ENCODE measurements at regions not wholly inside any gene's neighbourhood (a gene's known extent, or its start where the extent isn't known, plus 50 kb on each side); places are given as distances from the start of the nearest gene placed in this dataset.

GRCh38 chr5:178790371-178790770, 59.9 kb upstream of the ZNF354A start:
- Histone ChIP-seq H3K4me3 (no peak overlapping the region), H3K27me3 (no peaks in the 10 kb centered on the region), H3K36me3 (no peaks in the 10 kb centered on the region), H3K9me3 (no peaks in the 10 kb centered on the region), H3K4me1 (no peaks in the 10 kb centered on the region), H3K27ac (no peak overlapping the region)
- no peak for TF ChIP-seq POLR2A (IDR thresholded peaks at IDR 0.05)
- no peak for TF ChIP-seq EP300 (IDR thresholded peaks at IDR 0.05)
- TF ChIP-seq POLR2AphosphoS5 (IDR thresholded peaks at IDR 0.05), result no peak
- no peak for TF ChIP-seq CTCF (IDR thresholded peaks at IDR 0.05)
- 54 to 57% methylated on average over 1 to 2 of the region's 11 CpGs for WGBS, 2 donors (ENCODE audit: low coverage in 1 of 2)
- ATAC-seq, result no peak

- Histone ChIP-seq H3K36me3 (no peaks in the 10 kb centered on the region), H3K27ac (no peak overlapping the region), H3K27me3 (peaks cover 3% of the 10 kb centered on the region), H3K9me3 (no peaks in the 10 kb centered on the region), H3K4me1 (no peaks in the 10 kb centered on the region), H3K4me3 (no peak overlapping the region)
- TF ChIP-seq POLR2A (IDR thresholded peaks at IDR 0.05), result no peak
- ATAC-seq, result no peak
- 76 to 86% methylated on average over 4 to 5 of the region's 21 CpGs for WGBS, 2 donors (ENCODE audit: low coverage in 1 of 2)
Observed at GRCh38 chr5:178788381-178789085, 58.1 kb upstream of the ZNF354A start.

GRCh38 chr5:178787889-178788288, 57.4 kb upstream of the ZNF354A start:
- 82 to 83% methylated on average over 1 to 5 of the region's 9 CpGs for WGBS, 2 donors (ENCODE audit: low coverage in 1 of 2)
- Histone ChIP-seq H3K4me3 (no peak overlapping the region), H3K9me3 (no peaks in the 10 kb centered on the region), H3K4me1 (no peaks in the 10 kb centered on the region), H3K27ac (no peak overlapping the region), H3K27me3 (peaks cover 7% of the 10 kb centered on the region), H3K36me3 (no peaks in the 10 kb centered on the region)
- no peak for TF ChIP-seq EP300 (IDR thresholded peaks at IDR 0.05)
- no peak for TF ChIP-seq POLR2AphosphoS5 (IDR thresholded peaks at IDR 0.05)
- TF ChIP-seq CTCF (IDR thresholded peaks at IDR 0.05), result no peak
- no peak for TF ChIP-seq POLR2A (IDR thresholded peaks at IDR 0.05)
- no peak for ATAC-seq

- Histone ChIP-seq H3K9me3 (no peaks in the 10 kb centered on the region), H3K27me3 (peaks cover 9% of the 10 kb centered on the region), H3K36me3 (no peaks in the 10 kb centered on the region), H3K4me1 (no peaks in the 10 kb centered on the region), H3K27ac (no peak overlapping the region), H3K4me3 (no peak overlapping the region)
- ATAC-seq, result no peak
- no peak for TF ChIP-seq EP300 (IDR thresholded peaks at IDR 0.05)
- no peak for TF ChIP-seq CTCF (IDR thresholded peaks at IDR 0.05)
- no peak for TF ChIP-seq POLR2A (IDR thresholded peaks at IDR 0.05)
- no peak for TF ChIP-seq POLR2AphosphoS5 (IDR thresholded peaks at IDR 0.05)
- WGBS, 2 donors (ENCODE audit: low coverage in 1 of 2), result 30 to 67% methylated on average over 3 to 4 of the region's 9 CpGs
Observed at GRCh38 chr5:178786859-178787499, 56.5 kb upstream of the ZNF354A start.

GRCh38 chr5:178786417-178786816, 56.0 kb upstream of the ZNF354A start:
- Histone ChIP-seq H3K36me3 (no peaks in the 10 kb centered on the region), H3K27ac (no peak overlapping the region), H3K9me3 (no peaks in the 10 kb centered on the region), H3K4me3 (no peak overlapping the region), H3K27me3 (peaks cover 14% of the 10 kb centered on the region), H3K4me1 (no peaks in the 10 kb centered on the region)
- no peak for ATAC-seq
- 73 to 84% methylated on average over 4 to 9 of the region's 13 CpGs for WGBS, 2 donors (ENCODE audit: low coverage in 1 of 2)
- TF ChIP-seq CTCF (IDR thresholded peaks at IDR 0.05) (no peak), POLR2AphosphoS5 (IDR thresholded peaks at IDR 0.05) (no peak), POLR2A (IDR thresholded peaks at IDR 0.05) (no peak), EP300 (IDR thresholded peaks at IDR 0.05) (no peak)
